ENCODE measurements at regions not wholly inside any gene's neighbourhood (a gene's known extent, or its start where the extent isn't known, plus 50 kb on each side); places are given as distances from the start of the nearest gene placed in this dataset.
A peak's percentile ranks its signal among the peaks of the same experiment; 100 is the strongest.
"Not testable (repeated sequence)": the region's sequence is repeated elsewhere in the genome, so short reads cannot be mapped to it uniquely, and the experiment has no call there.

DNA sequence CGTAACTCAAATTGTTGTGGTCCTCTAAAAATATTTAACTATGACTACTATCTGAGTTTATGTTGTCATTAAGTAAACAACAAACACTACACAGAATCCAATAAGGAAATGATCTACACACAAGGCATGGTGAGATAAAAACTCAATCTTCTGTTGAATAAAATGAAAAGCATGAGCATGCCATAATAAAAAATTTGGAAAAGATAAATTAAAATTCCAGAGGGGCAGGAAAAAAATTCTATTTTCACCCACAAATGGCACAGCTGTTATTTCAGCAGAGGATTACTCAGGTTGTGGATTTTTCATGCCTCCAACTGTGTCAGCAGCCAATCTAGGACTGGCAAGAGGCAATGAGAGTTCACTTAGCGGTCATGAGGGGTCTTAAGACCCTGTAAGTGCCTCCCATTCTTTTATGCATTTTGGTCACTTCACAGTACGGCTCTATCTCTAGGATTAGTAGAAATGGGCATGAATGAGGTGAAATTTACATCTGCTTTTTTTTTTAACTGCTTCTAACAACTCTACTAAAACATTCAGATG is 639.8 kb upstream of the DIPK2B start:
- Mint-ChIP-seq H3K4me1 (ENCODE audit: low read depth) (peaks cover 38% of the 10 kb centered on the region), H3K9me3 (no peaks in the 10 kb centered on the region), H3K36me3 (ENCODE audit: low read depth) (peaks cover 48% of the 10 kb centered on the region), H3K27me3 (no peaks in the 10 kb centered on the region), H3K27ac (no peak overlapping the region), H3K4me3 (no peak overlapping the region)

DNA sequence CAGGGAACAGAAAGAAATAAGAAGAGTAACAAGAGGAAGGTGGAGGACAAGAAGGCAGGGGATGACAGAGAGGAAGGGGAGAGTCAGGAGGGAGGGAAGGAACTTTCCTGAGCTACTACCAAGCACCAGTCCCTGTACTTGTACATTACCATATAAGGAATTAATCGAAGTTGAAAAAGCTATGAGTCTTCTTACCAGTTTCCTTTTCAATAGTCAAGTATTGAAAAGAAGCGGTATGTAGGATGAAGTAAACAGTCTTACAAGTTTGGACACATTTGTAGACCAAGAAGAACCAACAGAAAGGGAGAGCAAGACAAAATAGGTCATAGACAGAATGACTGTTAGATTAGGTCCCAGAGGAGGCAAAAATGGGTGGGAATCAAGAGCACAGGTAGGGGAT is 629.7 kb upstream of the DIPK2B start:
- Mint-ChIP-seq H3K9me3 (no peaks in the 10 kb centered on the region), H3K27me3 (no peaks in the 10 kb centered on the region), H3K27ac (peak overlapping the region; percentile 95), H3K4me1 (ENCODE audit: low read depth) (peaks cover 44% of the 10 kb centered on the region), H3K36me3 (ENCODE audit: low read depth) (peaks cover 54% of the 10 kb centered on the region), H3K4me3 (peak overlapping the region; percentile 42)

DNA sequence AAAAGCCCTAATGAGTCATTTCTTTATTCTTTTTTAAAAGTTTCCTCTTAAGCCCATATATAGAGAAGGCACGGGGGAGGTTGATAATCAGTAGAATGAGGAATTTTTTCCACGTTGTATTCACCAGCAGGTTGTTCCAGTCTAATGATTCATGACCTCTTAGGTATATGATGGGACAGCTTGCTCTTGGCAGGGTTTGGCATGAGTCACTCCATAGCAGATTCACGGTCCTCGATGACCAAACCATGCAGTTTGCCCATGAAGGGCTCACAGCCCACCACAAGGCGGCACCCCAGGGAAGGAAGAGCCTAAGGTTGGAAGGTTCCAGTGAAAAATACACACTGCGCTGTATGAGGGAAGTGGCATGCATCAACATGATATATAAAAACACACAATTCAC is 623.8 kb upstream of the DIPK2B start:
- Mint-ChIP-seq H3K27ac (peak overlapping the region; percentile 90), H3K4me3 (no peak overlapping the region)

DNA sequence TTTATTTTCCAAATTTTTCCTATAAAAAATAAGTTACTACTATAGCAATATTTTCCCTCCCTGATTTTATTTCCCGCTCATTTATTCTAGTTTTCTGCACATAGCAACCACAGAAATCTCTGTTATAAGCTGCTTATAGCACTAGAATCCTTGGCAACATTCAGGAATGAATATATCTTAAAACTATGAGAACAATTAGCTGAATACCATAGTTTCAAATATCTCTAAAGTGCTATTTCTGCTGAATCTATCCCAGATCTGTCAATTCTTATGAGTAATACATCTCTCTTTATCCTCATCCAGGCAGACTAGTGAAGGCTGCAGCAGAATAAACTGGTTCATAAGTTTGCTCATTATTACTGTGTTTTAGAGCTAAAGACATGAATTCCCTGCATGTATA is 622.9 kb upstream of the DIPK2B start:
- H3K4me3 Mint-ChIP-seq = no peak overlapping the region

More for the DNA sequence above, 623.8 kb upstream of the DIPK2B start:
- Mint-ChIP-seq H3K27me3 (no peaks in the 10 kb centered on the region), H3K9me3 (no peaks in the 10 kb centered on the region), H3K36me3 (ENCODE audit: low read depth) (peaks cover 58% of the 10 kb centered on the region), H3K4me1 (ENCODE audit: low read depth) (peaks cover 45% of the 10 kb centered on the region)

DNA sequence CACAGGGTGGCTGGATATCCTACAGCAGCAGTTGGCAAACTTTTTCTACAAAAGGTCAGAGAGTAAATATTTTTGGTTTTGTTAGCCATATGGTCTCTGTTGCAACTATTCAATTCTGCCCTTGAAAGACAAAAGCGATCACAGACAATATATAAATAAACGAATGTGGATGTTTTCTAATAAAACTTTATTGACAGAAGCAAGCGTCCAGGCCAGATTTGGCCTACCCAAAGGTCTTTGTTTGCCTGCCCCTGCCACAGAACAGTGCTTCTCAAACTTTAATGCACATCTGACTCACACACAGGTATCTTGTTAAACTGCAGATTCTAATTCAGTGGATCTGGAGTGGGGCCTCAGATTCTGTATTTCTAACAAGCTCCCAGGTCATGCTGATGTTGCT is 621.4 kb upstream of the DIPK2B start:
- peak overlapping the region; percentile 58 for H3K27ac Mint-ChIP-seq
- peaks cover 64% of the 10 kb centered on the region for H3K36me3 Mint-ChIP-seq (ENCODE audit: low read depth)
- H3K4me1 Mint-ChIP-seq (ENCODE audit: low read depth) = peaks cover 54% of the 10 kb centered on the region
- H3K4me3 Mint-ChIP-seq = no peak overlapping the region
- H3K27me3 Mint-ChIP-seq = no peaks in the 10 kb centered on the region
- no peaks in the 10 kb centered on the region for H3K9me3 Mint-ChIP-seq

More for the DNA sequence above, 622.9 kb upstream of the DIPK2B start:
- Mint-ChIP-seq H3K9me3 (no peaks in the 10 kb centered on the region), H3K36me3 (ENCODE audit: low read depth) (peaks cover 61% of the 10 kb centered on the region), H3K27ac (peak overlapping the region; percentile 85), H3K4me1 (ENCODE audit: low read depth) (peaks cover 51% of the 10 kb centered on the region), H3K27me3 (no peaks in the 10 kb centered on the region)

DNA sequence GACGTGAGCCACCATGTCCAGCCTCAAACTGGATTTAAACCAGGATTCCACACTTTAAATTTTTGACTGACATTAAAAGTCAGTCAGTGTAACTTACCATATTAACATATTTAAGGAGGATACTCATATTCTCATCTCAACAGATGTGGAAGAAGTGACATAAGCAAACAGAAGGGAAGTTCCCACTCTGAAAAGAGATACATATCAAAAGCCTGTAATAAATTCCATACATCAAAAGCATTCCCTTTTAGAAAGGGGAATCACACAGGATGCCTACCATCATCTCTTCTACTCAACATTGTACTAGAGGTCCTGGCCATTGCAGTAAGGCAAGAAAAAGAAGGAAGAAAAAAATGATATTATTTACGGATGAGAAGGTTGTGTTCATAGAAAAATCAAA is 618.2 kb upstream of the DIPK2B start:
- peaks cover 65% of the 10 kb centered on the region for H3K4me1 Mint-ChIP-seq (ENCODE audit: low read depth)
- H3K9me3 Mint-ChIP-seq = no peaks in the 10 kb centered on the region
- no peaks in the 10 kb centered on the region for H3K27me3 Mint-ChIP-seq
- H3K4me3 Mint-ChIP-seq = peak overlapping the region; percentile 45
- H3K27ac Mint-ChIP-seq = peak overlapping the region; percentile 91
- peaks cover 78% of the 10 kb centered on the region for H3K36me3 Mint-ChIP-seq (ENCODE audit: low read depth)

DNA sequence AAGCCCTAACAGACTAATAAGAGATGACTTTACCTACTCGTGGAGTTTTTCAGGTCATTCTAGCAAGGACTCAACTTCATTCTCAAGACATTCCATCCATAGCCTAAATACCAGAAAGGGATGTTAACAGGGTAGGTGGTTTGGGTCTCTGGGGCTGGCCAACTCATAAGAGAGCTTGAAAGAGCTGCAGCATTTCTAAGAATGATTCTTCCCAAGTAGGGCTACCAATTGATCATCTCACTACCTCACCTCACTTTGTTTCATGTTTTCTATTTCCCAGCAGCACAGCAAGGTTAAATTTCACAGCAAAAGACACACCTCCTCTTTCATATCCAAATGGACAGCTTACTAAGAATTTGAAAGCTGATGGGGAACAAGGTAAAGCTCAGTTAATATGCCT is 614.8 kb upstream of the DIPK2B start:
- peak overlapping the region; percentile 40 for H3K27ac Mint-ChIP-seq
- H3K36me3 Mint-ChIP-seq (ENCODE audit: low read depth) = peaks cover 82% of the 10 kb centered on the region
- H3K4me3 Mint-ChIP-seq = no peak overlapping the region
- peaks cover 77% of the 10 kb centered on the region for H3K4me1 Mint-ChIP-seq (ENCODE audit: low read depth)
- H3K27me3 Mint-ChIP-seq = no peaks in the 10 kb centered on the region
- no peaks in the 10 kb centered on the region for H3K9me3 Mint-ChIP-seq

DNA sequence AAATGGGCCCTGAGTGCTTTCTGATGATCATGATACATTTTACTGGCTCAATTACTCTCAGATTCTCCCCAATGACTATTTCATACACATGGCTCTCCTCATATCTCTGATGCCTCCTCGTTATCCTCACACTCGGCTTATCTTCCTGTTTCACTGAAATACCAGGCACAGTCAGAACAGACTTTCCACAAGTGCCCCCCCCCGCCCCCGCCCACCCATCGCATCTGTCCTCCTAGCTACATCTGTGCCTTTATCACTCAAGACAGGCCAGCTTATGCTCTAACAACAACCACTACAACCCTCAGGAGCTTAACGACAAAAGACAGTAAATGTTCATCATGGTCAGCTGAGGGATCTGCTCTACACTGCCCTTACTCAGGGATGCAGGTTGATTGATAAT is 610.6 kb upstream of the DIPK2B start:
- Mint-ChIP-seq H3K27ac (peak overlapping the region; percentile 97), H3K4me3 (peak overlapping the region; percentile 58), H3K9me3 (no peaks in the 10 kb centered on the region), H3K36me3 (ENCODE audit: low read depth) (peaks cover 70% of the 10 kb centered on the region), H3K4me1 (ENCODE audit: low read depth) (peaks cover 95% of the 10 kb centered on the region), H3K27me3 (no peaks in the 10 kb centered on the region)

DNA sequence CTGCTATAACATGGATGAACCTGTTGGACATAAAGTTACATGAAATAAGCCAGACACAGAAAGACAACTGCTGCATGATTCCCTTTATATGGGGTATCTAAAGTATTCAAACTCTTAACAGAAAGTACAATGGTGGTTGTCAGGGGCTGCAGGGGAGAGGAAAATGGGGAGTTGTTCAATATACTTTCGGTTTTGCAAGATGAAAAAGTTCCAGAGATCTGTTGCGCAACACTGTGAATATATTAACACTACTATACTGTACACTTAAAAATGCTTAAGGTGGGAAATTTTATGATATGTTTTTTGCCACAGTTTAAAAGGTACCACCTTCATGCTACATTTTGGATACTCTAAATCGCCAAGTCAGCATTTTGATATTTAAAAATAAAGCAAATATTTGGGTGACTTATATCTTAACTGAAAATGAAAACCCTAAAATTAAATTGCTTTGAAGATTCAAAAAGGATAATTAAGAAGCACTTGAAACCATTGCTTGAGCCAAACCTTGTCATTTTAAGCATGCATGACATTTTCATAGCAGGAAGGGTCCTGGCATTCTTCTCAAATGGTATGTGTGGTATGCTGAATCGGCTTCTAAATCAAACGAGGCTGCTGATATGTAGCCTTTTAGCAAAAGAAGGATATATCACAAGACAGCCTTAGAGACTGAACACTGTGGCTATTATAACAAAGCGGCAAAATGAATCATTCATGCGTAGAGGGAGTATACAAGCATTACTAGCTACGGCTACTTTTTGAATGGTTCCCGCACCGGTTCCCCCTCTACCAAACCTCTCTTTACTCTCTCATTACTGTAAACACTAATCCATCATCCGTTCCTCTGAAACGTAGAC is 607.1 kb upstream of the DIPK2B start:
- H3K36me3 Mint-ChIP-seq (ENCODE audit: low read depth) = peaks cover 53% of the 10 kb centered on the region
- peaks cover 97% of the 10 kb centered on the region for H3K4me1 Mint-ChIP-seq (ENCODE audit: low read depth)
- no peaks in the 10 kb centered on the region for H3K9me3 Mint-ChIP-seq
- peak overlapping the region; percentile 73 for H3K4me3 Mint-ChIP-seq
- no peaks in the 10 kb centered on the region for H3K27me3 Mint-ChIP-seq
- peak overlapping the region; percentile 97 for H3K27ac Mint-ChIP-seq

DNA sequence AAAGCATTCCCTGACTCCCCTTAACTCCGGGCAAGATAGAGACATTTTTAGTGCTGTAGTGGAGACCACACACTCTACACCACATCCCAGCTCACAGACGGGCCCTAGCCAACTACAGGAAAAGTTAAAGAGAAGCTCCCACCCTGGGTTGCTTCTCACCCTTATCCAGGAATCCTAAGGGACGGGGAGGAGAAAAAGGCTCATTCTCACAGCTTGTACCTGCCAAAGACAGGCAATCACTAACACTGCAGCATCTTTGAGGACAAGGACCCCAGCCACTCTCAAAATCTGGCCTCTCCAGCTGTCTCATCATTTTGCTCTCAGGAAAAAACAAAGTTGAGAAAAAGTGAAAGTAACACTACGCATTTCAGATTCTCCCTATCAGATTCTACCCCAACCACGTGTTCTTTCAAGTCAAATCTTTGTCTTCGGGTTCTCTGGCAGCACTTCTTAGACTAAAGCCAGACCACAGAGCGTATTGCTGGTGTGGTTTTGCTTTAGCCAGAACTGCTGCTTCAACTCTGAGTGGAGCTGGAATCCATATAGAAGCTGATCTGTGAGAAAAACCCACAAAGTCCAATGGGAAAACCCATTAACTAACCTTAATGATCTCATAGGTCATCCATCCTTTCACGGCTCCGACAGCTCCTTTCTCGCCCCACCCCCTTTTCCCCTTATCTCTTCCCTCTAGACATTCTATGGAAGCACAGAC is 605.9 kb upstream of the DIPK2B start:
- Mint-ChIP-seq H3K36me3 (ENCODE audit: low read depth) (peaks cover 49% of the 10 kb centered on the region), H3K4me1 (ENCODE audit: low read depth) (peaks cover 97% of the 10 kb centered on the region), H3K4me3 (peak overlapping the region; percentile 73), H3K27me3 (no peaks in the 10 kb centered on the region), H3K27ac (peak overlapping the region; percentile 97), H3K9me3 (no peaks in the 10 kb centered on the region)

DNA sequence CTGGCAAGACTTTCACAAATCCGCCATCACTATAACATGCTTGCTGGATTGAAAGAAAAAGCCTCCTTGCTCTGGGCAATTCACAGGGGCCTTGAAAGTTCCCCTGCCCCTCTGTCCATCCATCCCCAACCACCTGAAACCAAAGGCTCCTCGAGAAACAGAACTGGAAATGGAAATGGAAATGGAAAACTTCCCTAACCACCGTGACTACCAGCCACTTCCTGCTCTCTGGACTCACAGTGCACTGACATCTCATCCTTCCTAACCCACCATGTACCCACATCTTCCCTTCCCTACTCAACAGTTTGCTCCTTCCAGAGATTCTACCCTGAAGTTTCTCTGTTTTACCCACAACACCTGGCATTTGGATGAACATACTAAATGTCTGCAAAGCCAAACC is 603.6 kb upstream of the DIPK2B start:
- H3K27ac Mint-ChIP-seq = peak overlapping the region; percentile 97
- H3K27me3 Mint-ChIP-seq = no peaks in the 10 kb centered on the region
- H3K9me3 Mint-ChIP-seq = no peaks in the 10 kb centered on the region
- H3K36me3 Mint-ChIP-seq (ENCODE audit: low read depth) = peaks cover 32% of the 10 kb centered on the region
- H3K4me1 Mint-ChIP-seq (ENCODE audit: low read depth) = peaks cover 89% of the 10 kb centered on the region
- H3K4me3 Mint-ChIP-seq = peak overlapping the region; percentile 72

DNA sequence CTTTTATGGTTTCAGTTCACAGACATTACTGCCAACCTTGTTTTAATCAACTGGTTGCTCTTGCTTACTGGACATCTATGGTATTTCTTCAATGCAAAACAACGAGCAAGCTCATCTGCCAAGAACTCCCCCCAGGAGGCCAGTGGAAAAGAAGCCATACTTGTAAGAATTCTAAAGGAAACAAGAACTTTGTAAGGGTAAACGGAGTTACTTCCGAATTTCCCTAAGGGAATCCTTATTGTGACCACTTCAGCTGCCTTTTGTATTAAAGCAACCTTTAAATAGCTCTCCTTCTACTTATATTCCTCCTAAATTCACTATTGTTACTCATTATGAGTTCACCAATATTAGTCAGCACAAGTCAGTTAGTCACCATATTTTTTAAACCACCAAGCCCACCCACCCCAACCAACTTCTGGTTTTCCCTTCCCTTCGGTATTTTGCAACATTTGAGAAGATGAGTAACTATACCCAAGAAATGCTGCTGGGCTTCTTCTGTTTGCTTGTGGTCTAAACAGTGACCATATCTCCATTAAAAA is 602.8 kb upstream of the DIPK2B start:
- H3K4me3 Mint-ChIP-seq = peak overlapping the region; percentile 72
- H3K36me3 Mint-ChIP-seq (ENCODE audit: low read depth) = peaks cover 33% of the 10 kb centered on the region
- H3K27ac Mint-ChIP-seq = peak overlapping the region; percentile 97
- H3K27me3 Mint-ChIP-seq = no peaks in the 10 kb centered on the region
- no peaks in the 10 kb centered on the region for H3K9me3 Mint-ChIP-seq
- peaks cover 89% of the 10 kb centered on the region for H3K4me1 Mint-ChIP-seq (ENCODE audit: low read depth)

DNA sequence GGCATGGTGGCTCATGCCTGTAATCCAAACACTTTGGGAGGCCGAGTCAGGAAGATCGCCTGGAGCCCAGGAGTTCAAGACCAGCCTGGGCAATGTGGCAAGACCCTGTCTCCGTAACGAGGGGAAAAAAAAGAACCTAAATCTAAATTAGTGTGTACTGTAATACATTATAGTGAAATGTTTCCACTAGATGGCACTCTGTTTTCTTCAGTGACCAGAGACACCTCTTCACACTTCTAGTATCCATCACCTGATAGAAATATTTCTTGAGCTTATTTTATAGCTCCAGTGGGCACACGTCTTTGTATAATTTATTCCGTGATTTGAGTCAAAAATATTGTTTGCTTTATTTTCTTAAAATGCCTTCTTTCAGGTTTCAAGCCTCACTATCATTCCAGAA is 600.9 kb upstream of the DIPK2B start:
- H3K36me3 Mint-ChIP-seq (ENCODE audit: low read depth) = peaks cover 46% of the 10 kb centered on the region

DNA sequence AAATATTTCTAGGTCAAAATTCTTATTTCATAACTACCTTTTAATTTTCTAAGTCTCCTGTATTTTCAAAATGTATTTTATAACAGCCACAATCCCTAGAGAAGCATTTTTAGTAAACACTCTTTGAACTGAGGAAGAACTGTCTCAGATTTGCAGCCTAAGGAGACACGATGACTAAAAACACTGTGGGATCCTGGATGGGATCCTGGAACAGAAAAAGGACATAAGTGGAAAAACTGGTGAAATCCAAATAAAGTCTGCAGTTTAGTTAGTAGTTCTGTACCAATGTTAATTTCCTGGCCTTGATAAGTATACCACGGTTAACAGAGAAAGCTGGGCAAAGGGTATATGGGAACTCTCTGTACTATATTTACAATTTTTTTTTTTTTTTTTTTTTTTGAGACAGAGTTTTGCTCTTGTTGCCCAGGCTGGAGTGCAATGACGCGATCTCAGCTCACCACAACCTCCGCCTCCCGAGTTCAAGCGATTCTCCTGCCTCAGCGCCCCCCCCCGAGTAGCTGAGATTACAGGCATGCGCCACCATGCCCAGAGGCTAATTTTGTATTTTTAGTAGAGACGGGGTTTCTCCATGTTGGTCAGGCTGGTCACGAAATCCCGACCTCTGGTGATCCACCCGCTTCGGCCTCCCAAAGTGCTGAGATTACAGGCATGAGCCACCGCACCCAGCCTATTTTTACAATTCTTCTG is 600.2 kb upstream of the DIPK2B start:
- Mint-ChIP-seq H3K4me1 (ENCODE audit: low read depth) (peaks cover 88% of the 10 kb centered on the region), H3K4me3 (peak overlapping the region; percentile 23), H3K36me3 (ENCODE audit: low read depth) (peaks cover 47% of the 10 kb centered on the region)
- not testable (repeated sequence) for H3K27me3 Mint-ChIP-seq, H3K9me3 Mint-ChIP-seq, H3K27ac Mint-ChIP-seq

More for the DNA sequence above, 600.9 kb upstream of the DIPK2B start:
- Mint-ChIP-seq H3K9me3 (no peaks in the 10 kb centered on the region), H3K27me3 (no peaks in the 10 kb centered on the region), H3K4me1 (ENCODE audit: low read depth) (peaks cover 88% of the 10 kb centered on the region), H3K4me3 (peak overlapping the region; percentile 72), H3K27ac (peak overlapping the region; percentile 80)
